NCI-H2107 treated with DMSO at 0.1 percent for 48 hours (cell line): ENCODE measurements at regions not wholly inside any gene's neighbourhood (a gene's known extent, or its start where the extent isn't known, plus 50 kb on each side); places are given as distances from the start of the nearest gene placed in this dataset.

ENCODE experiments used
- DNase-seq: peaks from one replicate; lab custom pipeline; 2025; ENCODE audit not compliant: unreplicated experiment; lab: John Stamatoyannopoulos, UW

DNA sequence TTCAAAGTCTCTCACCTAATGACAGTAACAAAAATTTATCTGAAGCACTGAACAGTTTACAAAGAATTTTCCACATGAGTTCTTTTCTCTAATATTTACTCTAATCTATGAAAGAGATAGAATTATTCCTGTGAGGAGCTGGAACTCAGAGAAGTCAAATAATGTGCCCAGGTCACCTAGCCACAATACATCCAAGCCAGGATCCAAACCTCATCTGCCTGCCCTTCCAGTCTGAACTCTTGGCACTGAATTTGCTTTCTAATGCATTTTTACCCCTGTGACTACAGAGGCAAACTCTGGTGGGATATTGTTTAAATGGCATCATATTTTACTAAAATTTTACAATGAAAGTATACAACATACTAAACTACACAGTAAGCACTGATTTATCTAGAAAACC is 191.4 kb upstream of the RORA start:
- DNase-seq: no peak

DNA sequence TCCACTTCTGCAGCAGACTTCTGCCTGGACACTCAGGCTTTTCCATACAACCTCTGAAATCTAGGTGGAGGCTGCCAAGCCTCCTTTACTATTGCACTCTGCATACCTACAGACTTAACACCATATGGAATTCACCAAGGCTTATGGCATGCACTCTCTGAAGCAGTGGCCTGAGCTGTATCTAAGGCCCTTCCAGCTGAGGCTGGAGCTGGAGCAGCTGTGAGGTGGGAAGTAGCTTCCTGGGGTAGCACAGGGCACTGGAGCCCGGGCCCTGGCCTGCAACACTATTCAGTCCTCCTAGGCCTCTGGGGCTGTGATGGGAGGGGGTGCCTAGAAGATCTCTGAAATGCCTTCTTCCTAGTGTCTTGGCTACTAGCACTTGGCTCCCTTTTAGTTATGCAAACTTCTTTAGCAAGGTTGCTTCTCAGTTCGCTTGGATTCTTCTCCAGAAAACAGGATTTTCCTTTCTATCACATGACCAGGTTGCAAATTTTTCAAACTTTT is 186.6 kb upstream of the RORA start:
- DNase-seq: no peak

DNA sequence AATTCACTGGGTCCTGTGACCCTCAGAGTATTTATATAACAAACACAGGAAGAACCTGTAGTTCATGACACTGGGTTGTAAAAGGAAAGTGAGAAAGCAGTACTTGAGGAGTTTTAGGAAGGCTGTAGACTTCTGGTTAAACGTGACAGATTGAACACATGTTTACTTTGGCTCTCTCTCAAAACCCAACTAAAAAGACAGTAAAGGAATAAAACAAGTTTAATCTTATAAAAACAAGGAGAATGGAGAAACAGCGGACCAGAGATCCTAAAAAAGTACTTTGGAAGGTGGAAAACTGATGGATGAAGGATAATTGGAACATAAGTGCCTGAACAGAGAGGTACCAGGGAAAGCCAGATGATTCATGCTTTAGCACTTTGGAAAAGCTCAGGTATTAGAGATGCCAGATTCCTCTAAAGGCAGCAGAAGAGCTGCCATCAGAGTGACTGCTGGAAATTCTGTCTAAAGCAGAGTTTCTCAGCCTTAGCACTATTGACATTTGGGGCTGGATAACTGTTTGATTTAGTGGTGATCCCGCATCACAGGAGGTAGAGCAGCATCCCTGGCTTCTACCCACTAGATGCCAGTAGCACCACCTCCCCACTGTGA is 182.9 kb upstream of the RORA start:
- no peak for DNase-seq

DNA sequence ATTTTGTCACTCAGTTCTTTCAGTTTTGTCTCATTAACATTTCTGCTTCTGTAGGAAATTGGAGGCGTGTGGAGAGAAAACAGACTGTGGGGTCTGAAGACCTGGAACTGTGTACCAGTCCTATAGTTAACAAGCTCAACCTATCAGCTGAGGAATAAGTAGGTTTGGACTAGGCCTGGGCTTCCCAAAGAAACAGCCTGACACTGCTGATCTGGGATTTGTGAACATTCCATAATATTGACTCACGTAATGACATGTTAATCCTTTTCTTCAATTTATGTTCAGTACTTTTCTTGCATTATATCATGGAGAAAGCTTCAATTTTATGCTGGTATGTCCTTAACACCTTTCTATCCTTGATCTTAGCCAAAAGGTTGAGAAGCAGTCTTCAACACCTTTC is 181.6 kb upstream of the RORA start:
- no peak for DNase-seq

DNA sequence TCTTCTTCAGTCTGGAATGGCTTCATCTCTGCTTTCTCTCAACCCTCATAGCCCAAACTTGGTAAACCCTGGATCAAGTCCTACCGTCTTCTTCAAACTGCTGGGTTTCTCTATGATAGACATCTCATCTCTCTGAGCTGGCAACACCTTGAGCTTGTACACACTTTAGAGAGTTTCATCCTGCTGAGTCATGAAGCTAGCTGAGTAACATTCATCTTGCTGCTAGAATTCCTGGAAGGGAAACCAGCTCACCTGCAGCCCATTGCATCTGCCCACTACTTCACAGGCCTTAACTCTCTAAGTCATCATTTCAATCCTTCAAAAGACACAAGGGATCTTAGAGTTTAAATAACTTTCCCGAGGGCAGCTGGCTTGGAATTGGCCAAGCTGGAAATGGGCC is 175.5 kb upstream of the RORA start:
- no peak for DNase-seq

DNA sequence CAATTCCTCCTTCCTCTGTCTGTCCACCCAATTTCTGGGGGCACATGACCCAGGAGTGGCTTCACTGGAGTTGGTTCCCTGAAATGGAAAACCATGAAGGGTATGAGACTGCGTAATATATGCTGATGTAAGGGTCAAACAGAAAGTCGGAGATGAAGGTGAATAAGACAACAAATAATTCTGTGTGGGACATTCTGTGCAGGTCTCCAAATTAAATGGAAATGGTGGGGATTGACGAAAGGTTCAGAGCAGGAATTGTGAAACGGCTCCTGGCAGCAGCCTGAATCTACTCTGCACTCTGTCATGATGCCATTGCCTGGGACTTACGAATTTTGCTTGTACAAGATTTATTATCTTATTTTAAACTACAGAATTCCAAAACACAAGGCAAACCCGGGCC is 174.8 kb upstream of the RORA start:
- no peak for DNase-seq

DNA sequence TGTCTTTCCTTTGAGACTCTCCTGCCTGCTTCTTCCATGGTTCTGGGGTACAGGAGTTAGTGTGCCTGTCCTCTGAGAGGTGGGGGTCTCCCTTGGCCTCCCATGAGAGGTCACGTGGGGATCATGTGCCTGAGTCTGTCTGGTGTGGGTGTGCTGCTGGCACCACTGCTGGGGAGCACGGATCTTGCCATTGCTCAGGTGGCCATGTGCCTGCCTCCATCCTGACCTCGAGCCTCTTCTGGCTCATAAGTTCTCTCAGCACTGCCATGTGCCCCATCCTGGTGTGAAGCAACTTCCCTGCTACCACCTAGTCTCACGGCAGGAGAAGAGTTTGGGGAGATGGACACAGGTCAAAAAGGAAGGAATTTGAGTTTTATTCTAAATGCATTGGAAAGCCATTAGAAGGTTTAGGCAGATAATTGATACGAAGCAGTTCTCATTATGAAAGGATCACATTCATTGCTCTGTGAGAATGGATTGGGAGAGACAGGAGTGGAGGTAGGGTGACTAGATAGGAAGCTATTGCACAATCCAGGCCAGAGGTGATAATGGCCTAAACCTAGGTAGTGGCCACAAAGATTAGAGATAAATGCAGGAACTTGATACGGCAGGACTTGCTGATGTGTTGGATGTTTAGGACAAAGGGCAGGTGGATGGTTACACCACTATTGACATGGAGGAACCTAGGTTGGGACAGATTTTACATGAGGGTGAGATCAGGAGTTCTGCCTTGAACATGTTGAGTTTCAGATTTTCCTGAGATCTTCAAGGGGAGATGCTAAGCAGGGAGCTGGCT is 173.0 kb upstream of the RORA start:
- no peak for DNase-seq

DNA sequence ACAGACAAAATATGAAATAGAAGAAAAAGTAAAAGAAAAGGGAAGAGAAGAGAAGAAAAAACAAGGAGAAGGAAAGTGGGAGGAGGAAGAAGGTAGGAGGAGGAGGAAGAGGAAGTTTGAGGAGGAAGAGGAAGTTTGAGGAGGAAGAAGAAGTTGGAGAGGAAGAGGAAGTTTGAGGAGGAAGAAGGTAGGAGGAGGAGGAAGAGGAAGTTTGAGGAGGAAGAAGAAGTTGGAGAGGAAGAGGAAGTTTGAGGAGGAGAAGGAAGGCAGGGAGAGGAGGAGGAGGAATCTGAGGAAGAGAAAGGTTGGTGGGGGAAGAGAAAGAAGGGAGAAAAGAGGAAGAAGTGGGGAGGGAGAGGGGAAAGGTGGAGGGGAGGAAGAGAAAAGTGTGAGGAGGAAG is 169.2 kb upstream of the RORA start:
- DNase-seq: no peak

DNA sequence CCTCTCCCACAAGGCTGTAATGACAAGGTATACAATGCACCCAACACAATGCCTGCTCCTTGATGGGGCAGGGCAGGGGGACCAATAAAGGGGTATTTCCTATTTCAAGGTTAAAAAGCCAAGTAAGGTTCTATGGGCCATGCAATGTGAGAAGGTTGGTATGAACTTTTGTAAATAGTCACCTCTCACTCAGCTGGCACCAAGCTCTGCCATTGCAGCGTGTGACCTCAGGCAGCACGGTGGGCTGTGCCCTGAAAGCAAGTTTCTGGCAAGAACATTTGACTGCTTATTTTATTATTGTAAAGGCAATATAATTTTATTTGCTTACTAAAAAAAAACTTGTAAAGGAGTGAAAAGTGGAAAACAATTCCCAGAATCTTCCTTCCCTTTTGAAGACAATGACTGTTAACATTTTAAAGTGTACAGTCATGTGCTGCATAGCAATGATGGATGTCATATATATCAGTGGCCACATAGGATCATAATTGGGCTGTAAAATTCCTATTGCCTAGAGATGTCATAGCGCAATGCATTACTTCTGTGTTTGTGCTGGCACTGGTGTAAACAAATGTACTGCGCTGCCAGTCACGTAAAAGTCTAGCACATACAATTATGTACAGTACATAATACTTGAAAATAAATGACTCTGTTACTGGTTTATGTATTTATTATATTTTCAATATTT is 167.3 kb upstream of the RORA start:
- DNase-seq: no peak

DNA sequence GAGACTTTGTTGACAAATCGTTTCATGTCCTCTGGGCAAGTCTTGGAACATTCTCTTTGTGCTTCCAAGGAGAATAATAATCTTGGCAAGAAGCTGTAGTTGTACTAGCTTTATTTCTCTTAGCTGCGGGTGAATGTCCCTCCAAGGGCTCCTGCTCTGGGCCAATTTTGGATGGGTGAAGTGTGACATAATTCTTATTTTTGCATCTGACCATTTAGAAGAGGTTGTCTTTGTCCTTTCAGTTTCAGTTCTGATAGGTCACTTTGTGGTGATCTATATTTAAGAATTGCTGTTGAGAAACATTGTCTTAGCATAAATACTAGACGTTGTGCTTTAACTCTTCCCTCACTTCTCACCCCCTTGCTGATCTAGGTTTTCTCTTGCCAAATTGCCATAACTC is 164.8 kb upstream of the RORA start:
- no peak for DNase-seq

DNA sequence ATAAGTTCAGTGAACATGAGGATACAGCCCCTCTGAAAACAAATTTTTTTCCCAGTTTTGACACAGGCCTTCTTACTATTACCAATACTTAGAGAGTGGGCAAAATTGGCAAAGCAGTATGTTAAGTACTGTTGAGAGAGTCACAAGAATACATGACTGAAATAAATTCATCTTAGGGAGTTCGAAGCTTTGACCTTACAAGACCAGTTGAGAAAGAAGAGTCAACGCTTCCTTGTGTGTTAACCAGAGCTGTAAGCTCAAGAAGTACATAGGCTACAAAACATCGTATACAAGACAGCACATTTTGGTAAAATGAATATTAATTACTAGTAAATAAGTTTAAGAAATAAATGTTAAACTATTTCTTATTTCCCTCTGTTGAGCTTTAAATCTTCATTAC is 164.4 kb upstream of the RORA start:
- no peak for DNase-seq

DNA sequence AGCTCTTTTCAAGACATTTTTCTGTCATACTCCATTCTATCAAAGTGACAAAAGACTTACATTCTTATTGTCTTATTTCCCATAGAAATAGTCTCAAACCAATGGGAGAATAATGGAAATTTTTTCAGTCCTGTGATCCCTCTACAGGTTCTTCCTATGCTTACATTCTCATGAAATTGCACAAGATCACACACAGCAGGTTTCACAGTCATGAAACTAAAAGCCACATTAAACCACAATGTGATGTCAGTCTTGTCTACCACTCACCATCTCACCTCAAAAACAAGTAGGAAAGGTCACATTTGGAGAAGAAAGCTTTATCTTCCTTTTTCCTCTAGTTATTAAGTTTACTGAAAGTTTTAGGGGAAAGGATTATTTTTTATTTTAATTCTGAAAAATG is 161.0 kb upstream of the RORA start:
- DNase-seq: no peak

DNA sequence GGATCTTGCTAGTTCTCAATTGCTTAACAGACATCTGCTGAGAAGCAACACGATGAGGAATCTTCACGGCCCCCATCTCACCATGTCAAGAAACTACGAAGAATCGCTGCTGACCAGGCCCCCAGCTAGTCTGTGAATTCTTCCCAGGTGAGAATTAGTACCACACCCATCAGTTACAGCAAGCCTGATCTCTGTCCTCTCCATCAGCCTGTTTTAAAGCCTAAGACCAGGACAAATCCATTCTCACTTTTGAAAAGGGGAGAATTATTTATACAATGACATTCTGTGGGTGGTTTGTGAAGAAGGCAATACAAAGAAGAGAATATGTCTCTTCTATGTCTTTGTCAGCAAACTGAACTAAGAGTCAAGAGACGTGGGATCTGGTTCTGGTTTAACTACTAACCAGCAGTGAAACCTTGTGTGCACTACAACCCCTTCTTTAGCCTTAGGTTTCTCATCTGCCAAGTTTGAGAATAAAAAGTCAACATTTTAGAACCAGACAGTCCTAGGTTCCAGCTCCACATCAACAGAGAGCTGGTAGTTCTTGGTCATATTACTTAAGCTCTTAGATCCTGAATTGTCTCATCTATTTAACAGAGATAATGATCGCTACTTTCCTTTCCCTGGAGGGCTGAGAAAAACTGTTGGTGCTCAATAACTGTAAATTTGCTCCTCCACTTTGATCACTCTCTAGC is 160.4 kb upstream of the RORA start:
- DNase-seq: no peak

DNA sequence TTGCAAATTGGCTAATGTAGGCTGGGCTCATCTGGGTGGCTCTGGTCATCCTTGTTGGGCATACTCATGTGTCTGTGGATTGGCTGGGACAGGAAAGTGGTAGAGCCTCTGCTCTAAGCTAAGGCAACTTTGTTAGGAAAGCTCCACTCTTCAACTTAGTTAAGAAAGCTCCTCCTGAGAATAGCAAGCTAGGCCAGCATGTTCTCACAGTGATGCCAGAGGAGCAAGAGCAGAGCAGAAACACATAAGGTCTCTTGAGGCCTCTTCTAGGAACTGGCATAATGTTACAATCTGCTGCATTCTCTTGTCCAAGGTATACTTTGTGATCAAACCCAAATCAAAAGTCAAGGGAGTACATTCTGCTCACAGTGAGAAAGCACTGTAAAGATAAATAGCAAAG is 158.6 kb upstream of the RORA start:
- no peak for DNase-seq

DNA sequence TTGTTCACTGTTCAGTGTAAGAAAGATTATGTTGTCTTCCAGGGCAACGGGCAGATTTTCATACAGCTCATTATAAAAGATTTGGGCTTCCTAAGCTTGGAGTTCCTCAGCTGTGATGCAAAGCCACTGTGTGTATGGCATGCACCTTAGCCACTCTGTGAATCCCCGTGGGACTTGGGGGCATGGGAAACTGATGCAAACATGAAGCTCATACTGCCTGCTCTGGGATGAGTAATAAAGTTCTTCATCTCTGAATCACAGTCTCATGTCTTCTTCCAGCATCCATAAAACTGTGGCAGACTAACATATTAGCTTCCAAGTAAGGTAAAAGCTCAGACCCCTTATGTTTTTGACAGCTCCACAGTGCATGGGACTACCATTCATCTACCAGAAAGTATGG is 154.3 kb upstream of the RORA start:
- no peak for DNase-seq

DNA sequence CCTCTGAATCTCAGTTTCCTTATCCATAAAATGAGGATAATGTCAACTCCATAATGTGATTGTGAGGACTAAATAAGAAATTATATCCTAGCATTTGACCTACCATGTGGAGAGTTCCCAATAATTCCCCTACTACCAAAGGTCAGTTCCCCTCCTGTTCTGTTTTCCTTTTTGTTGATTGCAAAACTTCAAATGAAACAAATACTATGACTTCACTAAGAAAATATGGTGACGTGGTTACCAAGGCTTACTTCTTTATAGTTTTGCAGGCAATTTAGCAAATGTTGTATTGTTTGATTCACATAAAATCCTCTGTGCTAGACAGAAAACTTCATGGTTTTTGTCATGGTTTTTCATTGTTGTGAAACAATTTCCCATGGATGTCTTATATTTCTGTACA is 153.8 kb upstream of the RORA start:
- DNase-seq: no peak

DNA sequence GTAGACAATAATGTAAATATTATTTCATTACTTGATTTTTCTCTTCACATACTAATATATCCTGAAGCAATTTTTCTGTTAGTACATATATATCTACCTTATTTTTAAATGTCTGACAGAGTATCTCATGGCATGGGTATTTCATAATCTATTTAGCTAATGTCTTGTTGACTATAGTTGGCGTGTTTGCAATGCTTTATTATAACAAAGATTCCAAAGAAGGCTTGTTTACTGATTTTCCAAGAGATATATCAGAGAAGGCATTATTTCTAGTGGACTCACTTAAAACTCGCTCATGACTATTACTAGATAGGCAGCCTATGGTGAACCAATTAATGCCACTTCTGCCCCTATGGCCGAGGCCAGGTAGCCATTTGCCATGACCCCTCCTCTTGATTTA is 152.4 kb upstream of the RORA start:
- no peak for DNase-seq

DNA sequence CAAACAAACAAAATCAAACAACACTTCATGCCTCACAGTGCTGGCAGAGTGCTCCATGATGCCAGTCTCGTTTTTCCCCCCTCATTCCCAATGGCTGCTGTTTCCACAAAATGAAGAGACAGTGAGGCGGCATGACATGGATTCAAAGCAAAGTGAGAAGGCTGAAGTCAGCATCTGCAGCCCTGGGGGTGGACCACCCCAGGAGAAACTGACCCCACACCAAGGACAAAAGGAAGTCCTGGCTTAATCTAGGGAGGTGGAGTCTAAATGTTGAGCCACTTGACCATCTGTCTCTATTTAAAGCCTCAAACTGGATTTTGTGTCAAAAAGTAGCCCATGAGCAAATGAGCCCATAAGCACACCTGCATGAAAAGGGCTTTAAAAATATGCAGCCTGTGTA is 151.2 kb upstream of the RORA start:
- DNase-seq: no peak

DNA sequence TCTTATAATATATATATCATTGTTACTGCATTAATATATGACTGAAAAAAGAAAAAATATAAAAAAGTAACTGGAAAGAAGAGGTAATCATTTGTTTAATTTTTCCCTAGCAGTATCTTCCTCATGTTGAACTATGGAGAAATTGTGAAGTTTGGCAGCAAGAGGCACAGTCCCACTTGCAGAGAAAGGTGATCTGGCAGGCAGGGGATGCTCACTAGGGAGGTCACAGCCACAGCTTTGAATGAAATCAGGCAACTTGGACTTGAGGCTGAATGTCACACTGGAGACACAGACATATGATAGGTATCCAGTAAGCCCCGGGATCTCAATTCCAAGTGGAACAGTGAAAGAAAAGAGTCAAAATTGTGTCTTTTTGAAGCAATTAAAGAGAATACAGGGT is 149.9 kb upstream of the RORA start:
- DNase-seq: no peak

DNA sequence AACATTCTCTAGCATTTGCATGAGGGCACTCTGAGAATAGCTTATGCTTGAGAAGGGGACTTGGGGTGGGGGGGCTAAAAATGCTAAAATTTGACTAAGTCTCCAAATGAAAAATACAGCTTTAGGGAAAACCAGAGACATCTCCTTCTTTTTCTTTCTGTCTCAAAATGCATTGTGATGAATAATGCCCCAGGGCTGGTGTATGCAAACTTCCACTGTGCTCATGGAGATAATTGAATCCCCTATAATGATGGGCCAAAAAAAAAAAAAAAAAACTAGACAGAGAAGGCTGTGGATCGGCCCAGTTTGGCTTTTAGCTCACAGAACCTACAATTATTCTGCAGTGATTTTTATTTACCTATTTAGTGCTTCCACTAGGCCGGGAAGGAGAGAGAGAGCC is 147.9 kb upstream of the RORA start:
- no peak for DNase-seq

DNA sequence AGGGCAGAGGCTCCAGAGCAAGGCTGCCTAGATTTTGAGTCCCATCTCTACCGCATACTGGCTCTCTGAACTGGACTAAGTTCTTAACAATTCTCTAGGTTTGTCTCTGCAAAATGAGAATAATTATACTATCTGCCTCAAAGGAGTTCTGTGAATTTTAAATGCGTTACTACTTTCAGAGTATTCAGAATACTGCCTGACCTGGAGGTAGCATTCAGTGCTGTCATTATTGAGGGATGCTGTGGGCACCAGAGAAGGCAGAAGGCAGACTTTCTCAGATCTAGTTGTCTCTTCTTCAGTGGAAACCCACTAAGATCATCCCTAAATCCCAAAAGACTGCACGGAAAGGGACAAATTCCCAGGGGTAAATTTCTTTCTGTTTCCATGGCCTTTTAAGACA is 147.4 kb upstream of the RORA start:
- DNase-seq: no peak

DNA sequence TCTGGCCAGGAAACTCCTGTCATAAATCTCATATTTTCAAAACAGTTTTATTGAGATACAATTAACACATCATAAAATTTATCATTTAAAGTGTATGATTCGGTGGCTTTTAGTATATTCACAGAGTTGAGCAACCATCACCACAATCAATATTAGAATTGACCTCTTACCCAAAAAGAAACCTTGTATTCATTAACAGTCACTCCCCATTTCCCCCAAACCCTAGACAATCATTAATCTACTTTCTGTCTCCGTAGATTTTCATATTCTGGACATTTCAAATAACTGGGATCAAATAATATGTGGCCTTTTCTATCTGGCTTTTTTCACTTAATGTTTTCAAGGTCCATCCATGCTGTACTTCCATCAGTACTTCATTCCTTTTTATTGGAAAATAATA is 145.7 kb upstream of the RORA start:
- DNase-seq: no peak
